RWPE1 (cell line): ENCODE measurements at regions not wholly inside any gene's neighbourhood (a gene's known extent, or its start where the extent isn't known, plus 50 kb on each side); places are given as distances from the start of the nearest gene placed in this dataset.

Source experiments
- CTCF ChIA-PET: fragments of 350-600 bp; sonication (Branson Sonifier 250); formaldehyde crosslinking; extraction: SDS; loops from one replicate; lab custom pipeline; 2021; lab: Yijun Ruan, JAX
- POLR2A ChIA-PET: fragments of 400-600 bp; formaldehyde crosslinking; extraction: SDS; loops from one replicate; lab custom pipeline; 2020; ENCODE audit warnings: antibody characterized with exemption; ENCODE audit not compliant: low non-redundant PET; lab: Yijun Ruan, JAX
- DNase-seq: peaks from one replicate; pipeline ENCODE4 v3.0.0; 2012; ENCODE audit warnings: low spot score
- H3K27ac ChIP-seq: fragments of 450-650 bp; 2 replicates; pipeline ENCODE4 v1.5.1; 2017
- CTCF ChIP-seq: fragments of 450-650 bp; conservative IDR thresholded peaks from 2 replicates; pipeline ENCODE4 v1.5.1; 2017; ENCODE audit warnings: low read depth, mild to moderate bottlenecking

GRCh38 chr6:148291876-148292275 lies 50.8 kb upstream of the SASH1 start:
- POLR2A ChIA-PET: no interaction called here
- TF ChIP-seq CTCF: no peak
- no peak for DNase-seq
- H3K27ac ChIP-seq: no peak overlapping the region
- CTCF ChIA-PET: interaction anchor here (0.5 kb wide), 1 partner anchor 19 kb away, joined by 3 read pairs; no protein-coding TSS in a partner anchor
